Left ventricle myocardium inferior (tissue), 1 donor: ENCODE measurements at regions not wholly inside any gene's neighbourhood (a gene's known extent, or its start where the extent isn't known, plus 50 kb on each side); places are given as distances from the start of the nearest gene placed in this dataset.

ENCODE experiments used
- DNase-seq: peaks from one replicate; pipeline ENCODE4 v3.0.0-alpha.2; 2020
- H3K27ac ChIP-seq: fragments of 200-600 bp; replicated peaks from 2 replicates; pipeline ENCODE4 v1.8.0; 2021
- H3K27me3 ChIP-seq: fragments of 200-600 bp; 2 replicates; pipeline ENCODE4 v1.8.0; 2021; ENCODE audit warnings: low read depth
- H3K36me3 ChIP-seq: fragments of 200-600 bp; 2 replicates; pipeline ENCODE4 v1.8.0; 2021
- H3K4me1 ChIP-seq: fragments of 200-600 bp; 2 replicates; pipeline ENCODE4 v1.8.0; 2021
- H3K4me3 ChIP-seq: fragments of 200-600 bp; 2 replicates; pipeline ENCODE4 v1.8.0; 2021; ENCODE audit warnings: mild to moderate bottlenecking, moderate library complexity
- H3K9me3 ChIP-seq: fragments of 200-600 bp; replicated peaks from 2 replicates; pipeline ENCODE4 v1.8.0; 2021
- intact Hi-C: fragments of 100-400 bp; cut with micrococcal nuclease; formaldehyde crosslinking; loops from one replicate; pipeline ENCODE4 v1.11.0; 2022
- TF ChIP-seq, protein P1 (sequence below): fragments of 200-600 bp; IDR thresholded peaks from 2 replicates; pipeline ENCODE4 v1.8.0; 2021; ENCODE audit warnings: antibody characterized with exemption, mild to moderate bottlenecking, borderline replicate concordance
- donor health status: DM: no; HTN: yes; CAD: no; lungs with severe emphysema.

DNA sequence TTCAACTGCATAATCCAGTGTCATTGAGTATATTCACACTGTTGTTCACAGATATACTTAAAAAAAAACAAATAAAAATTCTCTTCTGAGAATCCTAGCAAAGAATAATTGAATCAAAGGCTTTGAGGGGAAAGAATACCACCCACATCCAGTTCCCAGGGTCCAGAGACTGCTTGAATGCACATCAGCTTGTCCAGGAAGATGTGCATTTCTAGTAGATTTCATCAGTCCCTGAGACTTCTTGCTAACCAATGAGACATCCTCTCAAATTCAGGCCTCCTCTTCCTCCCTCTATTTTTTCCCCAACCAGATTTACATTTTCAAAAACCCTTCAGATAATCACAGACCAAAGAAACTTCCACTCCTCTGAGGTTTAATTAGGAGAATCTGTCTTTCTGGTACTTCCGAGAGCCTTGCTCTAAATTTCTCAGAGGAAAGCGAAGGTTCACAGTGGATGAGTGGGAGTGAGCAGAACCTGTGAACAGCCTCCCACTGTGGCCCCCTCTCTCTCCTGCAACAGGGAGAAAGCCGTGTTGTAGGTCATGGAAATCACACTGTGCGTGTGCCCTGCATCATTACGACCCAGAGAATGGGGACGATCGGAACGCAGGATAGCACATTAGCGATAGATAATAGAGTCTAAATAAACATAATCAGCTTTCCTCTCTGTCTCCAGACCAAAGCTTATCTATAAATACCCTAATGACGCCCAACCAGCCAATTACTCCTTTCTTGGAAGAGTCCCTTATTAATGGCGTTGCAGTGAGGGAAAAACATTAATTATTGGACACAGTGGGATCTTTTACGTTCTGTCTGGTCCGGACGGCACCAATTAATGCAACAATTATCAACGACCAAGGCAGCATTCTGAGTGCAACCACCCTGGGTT lies 212.5 kb downstream of the EMX2 start:
- H3K27me3 ChIP-seq, result peaks cover 33% of the 10 kb centered on the region
- no peaks in the 10 kb centered on the region for H3K4me1 ChIP-seq
- intact Hi-C loops, result no loop called here
- no peaks in the 10 kb centered on the region for H3K36me3 ChIP-seq
- H3K4me3 ChIP-seq, result no peak overlapping the region
- H3K9me3 ChIP-seq, result no peaks in the 10 kb centered on the region
- TF ChIP-seq, protein P1, sequence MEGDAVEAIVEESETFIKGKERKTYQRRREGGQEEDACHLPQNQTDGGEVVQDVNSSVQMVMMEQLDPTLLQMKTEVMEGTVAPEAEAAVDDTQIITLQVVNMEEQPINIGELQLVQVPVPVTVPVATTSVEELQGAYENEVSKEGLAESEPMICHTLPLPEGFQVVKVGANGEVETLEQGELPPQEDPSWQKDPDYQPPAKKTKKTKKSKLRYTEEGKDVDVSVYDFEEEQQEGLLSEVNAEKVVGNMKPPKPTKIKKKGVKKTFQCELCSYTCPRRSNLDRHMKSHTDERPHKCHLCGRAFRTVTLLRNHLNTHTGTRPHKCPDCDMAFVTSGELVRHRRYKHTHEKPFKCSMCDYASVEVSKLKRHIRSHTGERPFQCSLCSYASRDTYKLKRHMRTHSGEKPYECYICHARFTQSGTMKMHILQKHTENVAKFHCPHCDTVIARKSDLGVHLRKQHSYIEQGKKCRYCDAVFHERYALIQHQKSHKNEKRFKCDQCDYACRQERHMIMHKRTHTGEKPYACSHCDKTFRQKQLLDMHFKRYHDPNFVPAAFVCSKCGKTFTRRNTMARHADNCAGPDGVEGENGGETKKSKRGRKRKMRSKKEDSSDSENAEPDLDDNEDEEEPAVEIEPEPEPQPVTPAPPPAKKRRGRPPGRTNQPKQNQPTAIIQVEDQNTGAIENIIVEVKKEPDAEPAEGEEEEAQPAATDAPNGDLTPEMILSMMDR, result no peak
- DNase-seq, result no peak
- H3K27ac ChIP-seq, result no peak overlapping the region

DNA sequence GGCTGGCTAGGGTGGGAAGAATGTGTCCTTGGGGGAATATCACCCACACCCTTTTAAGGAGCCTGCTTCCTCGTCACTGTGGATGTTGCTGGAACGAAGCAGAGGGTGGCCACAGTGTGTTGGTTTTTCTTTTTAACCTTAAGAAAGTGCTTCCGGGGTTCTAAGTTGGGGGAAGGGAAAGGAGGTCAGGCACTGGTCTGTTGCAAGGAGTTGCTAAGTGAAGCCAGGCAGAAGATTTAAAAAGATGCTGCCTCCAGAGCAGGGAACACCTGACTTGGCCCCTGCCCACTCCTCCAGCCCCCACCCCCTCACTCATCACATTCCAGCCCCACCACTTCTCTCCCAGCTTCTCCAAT lies 213.1 kb downstream of the EMX2 start:
- DNase-seq, result no peak
- Histone ChIP-seq H3K27ac (no peak overlapping the region), H3K4me3 (no peak overlapping the region), H3K36me3 (no peaks in the 10 kb centered on the region), H3K4me1 (no peaks in the 10 kb centered on the region), H3K9me3 (no peaks in the 10 kb centered on the region), H3K27me3 (peaks cover 38% of the 10 kb centered on the region)
- TF ChIP-seq, protein P1, result no peak
- intact Hi-C loops, result no loop called here

DNA sequence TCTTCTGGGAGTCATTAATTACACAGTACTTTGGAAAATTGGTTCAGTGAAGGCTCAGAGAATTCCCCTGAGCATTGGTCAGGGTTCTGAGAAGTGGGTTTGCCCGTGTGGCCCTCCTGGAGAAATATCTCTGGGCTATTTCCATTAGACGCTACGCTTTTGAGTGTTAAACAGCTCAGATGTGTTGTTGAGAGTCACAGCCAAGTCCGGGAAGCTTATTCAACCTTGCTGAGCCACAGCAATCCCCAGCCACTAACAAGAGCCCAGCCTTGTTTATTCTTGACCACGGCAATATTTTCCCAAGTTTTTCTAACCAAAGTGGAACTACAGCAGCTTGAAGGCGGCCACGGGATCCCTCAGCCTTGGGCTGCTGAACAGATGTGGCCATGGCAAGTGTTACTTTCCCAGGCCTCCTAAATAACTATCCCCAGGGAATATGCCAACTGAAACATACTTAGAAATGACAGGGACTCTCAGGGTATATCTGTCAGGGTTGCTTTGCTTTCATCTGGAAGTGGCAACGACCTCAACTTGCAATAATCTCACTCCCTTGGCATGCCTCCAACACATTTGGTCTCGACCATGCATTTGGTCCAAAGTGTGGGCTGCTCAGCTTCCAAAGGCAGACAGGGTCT lies 214.7 kb downstream of the EMX2 start:
- no peak overlapping the region for H3K4me3 ChIP-seq
- intact Hi-C loops, result no loop called here
- DNase-seq, result no peak
- TF ChIP-seq, protein P1, result no peak
- H3K9me3 ChIP-seq, result no peaks in the 10 kb centered on the region
- H3K4me1 ChIP-seq, result no peaks in the 10 kb centered on the region
- no peak overlapping the region for H3K27ac ChIP-seq
- no peaks in the 10 kb centered on the region for H3K36me3 ChIP-seq
- H3K27me3 ChIP-seq, result peaks cover 54% of the 10 kb centered on the region

DNA sequence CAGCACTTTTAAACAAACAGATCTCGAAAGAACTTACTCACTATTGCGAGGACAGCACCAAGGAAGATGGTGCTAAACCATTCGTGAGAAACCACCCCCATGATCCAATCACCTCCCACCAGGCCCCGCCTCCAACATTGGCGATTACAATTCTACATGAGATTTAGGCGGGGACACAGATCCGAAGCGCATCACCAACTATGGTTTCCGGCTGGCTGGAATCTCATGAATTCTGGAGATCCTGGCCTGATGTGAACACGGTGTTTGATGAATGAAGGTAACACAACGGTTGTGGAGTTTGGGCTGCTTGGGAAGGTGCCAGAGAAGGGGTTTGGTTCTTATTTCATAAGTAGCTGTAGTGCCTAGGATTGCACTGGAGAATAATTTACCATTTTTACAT lies 216.7 kb downstream of the EMX2 start:
- peaks cover 64% of the 10 kb centered on the region for H3K27me3 ChIP-seq
- DNase-seq, result no peak
- no peaks in the 10 kb centered on the region for H3K9me3 ChIP-seq
- H3K36me3 ChIP-seq, result no peaks in the 10 kb centered on the region
- TF ChIP-seq, protein P1, result no peak
- no peaks in the 10 kb centered on the region for H3K4me1 ChIP-seq
- no peak overlapping the region for H3K4me3 ChIP-seq
- intact Hi-C loops, result no loop called here
- H3K27ac ChIP-seq, result no peak overlapping the region

DNA sequence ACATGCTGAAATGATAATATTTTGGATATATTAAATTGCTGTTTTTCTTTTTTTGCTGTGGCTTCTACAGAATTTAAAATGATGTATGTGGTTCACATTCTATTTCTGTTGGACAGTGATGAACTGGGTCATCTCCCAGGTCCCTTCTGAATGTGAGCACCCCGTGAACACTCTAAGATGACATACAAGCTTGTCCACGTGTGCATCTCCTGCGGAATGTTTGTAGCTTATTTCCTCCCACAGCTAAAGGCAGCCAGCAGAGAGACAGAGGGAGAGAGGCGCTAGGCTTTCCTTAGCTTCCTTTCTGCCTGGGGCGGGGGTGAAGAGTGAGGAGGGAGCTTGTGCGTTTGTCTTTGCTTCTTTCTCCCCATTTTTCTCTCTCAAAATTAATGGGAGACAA lies 219.1 kb downstream of the EMX2 start:
- peaks cover 50% of the 10 kb centered on the region for H3K27me3 ChIP-seq
- H3K9me3 ChIP-seq, result no peaks in the 10 kb centered on the region
- DNase-seq, result no peak
- no peaks in the 10 kb centered on the region for H3K36me3 ChIP-seq
- intact Hi-C loops, result no loop called here
- no peak overlapping the region for H3K27ac ChIP-seq
- no peaks in the 10 kb centered on the region for H3K4me1 ChIP-seq
- TF ChIP-seq, protein P1, result no peak
- H3K4me3 ChIP-seq, result no peak overlapping the region
